GM21360 (cell line): ENCODE measurements at regions not wholly inside any gene's neighbourhood (a gene's known extent, or its start where the extent isn't known, plus 50 kb on each side); places are given as distances from the start of the nearest gene placed in this dataset.
A peak's percentile ranks its signal among the peaks of the same experiment; 100 is the strongest.

ENCODE experiments used
- ATAC-seq: cut with Tn5 transposase; IDR thresholded peaks from one replicate; pipeline ENCODE4 v1.9.1; 2021; ENCODE audit warnings: mild to moderate bottlenecking, moderate library complexity; ENCODE audit not compliant: unreplicated experiment

DNA sequence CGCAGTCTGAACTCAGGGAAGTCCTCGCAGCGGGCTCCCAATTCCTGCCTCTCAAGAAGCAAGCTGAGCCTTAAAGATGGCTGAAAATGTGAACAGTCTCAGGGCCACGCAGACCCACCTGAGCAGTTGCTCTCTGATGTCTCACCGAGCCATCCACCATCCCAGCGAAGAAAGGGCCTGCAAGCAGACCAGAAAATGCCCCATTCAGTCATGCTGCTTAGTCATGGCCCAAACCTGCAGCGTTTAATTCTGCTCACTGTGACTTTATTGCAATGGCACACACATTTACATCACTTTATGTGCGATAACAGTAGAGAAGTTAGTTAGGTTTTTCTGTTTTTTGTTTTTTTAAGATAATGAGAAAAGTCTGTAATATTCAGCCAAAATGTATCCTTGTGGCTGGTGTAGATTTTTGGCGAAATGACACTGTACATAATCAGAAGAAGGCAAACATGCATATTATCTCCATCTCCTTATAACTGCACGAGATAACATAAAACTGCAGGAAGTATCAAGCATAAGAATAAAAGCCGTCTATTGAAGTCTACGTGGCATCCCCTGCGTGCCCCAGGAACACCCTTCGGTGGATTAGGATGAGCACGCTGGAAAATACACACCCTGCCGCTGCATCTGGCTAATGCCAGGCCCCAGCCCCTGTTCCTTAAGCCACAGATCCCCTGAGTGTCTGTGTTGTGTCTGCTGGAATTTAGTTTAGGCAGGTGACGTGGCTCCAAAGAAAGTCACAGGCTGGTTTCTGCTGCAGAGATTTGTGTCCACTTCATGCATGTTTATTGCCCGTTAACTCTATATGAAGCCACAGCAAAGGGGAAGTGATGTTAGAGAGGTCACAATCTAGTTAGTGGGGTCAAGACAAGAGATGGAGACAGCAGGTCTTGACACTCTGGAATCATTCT is 119.8 kb upstream of the IRF2BP2 start:
- ATAC-seq, result no peak

- no peak for ATAC-seq
Observed at GRCh38 chr1:234728740-234729139, 118.8 kb upstream of the IRF2BP2 start.

GRCh38 chr1:234727018-234727940 is 117.3 kb upstream of the IRF2BP2 start:
- no peak for ATAC-seq

- ATAC-seq, result no peak
Observed at GRCh38 chr1:234726359-234726943, 116.5 kb upstream of the IRF2BP2 start.

- ATAC-seq, result no peak
Observed at GRCh38 chr1:234725177-234726132, 115.5 kb upstream of the IRF2BP2 start.

- peak; percentile 14 for ATAC-seq
Observed at GRCh38 chr1:234724516-234725176, 114.7 kb upstream of the IRF2BP2 start.

GRCh38 chr1:234722904-234723720 is 113.1 kb upstream of the IRF2BP2 start:
- no peak for ATAC-seq

- ATAC-seq, result no peak
Observed at GRCh38 chr1:234722270-234722704, 112.3 kb upstream of the IRF2BP2 start.

- no peak for ATAC-seq
Observed at GRCh38 chr1:234721476-234722269, 111.7 kb upstream of the IRF2BP2 start.

- no peak for ATAC-seq
Observed at GRCh38 chr1:234720709-234721441, 110.9 kb upstream of the IRF2BP2 start.

GRCh38 chr1:234719454-234720251 is 109.7 kb upstream of the IRF2BP2 start:
- ATAC-seq, result no peak

- no peak for ATAC-seq
Observed at GRCh38 chr1:234718496-234719453, 108.8 kb upstream of the IRF2BP2 start.

- ATAC-seq, result no peak
Observed at GRCh38 chr1:234716908-234717375, 107.0 kb upstream of the IRF2BP2 start.

DNA sequence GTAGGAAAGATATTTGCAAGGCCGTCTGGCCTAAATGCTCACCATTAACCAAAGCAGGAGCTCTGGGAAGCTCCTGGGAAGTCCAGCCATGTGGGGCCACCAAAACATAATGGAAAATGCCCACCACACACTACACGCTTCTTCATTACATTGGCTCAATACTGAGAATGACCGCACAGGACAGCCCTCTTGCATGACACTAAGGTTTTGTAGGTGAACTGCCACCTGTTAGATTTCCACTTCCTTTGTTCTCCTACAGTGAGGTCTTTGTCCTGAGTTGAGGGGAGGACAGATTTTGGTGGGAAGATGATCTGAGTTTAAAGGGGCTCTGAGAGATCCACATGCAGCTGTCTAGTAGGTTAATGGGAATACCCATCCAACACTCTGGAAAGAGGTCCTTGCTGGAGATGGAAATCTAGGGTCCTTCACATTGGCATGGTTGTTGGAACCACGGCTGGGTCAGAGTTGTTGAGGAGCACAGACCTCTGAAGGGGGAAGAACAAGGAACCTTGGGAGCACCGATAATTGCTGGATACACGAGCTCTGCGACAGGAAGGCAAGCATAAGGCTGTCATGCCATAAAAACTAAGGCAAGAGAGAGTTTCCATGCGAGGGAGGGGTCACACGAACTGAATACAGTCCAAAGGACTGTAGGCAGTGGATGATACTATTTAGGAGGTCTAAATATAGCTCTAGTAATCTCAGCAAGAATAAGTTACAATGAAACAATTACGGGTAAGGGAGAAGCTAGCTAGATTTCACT is 105.5 kb upstream of the IRF2BP2 start:
- no peak for ATAC-seq
